ENCODE measurements at regions not wholly inside any gene's neighbourhood (a gene's known extent, or its start where the extent isn't known, plus 50 kb on each side); places are given as distances from the start of the nearest gene placed in this dataset.

- H4K20me1 ChIP-seq (ENCODE audit: insufficient read depth, low read length), result no peaks in the 10 kb centered on the region
- H3K9me3 ChIP-seq (ENCODE audit: control insufficient read depth, insufficient read depth, low read length), result no peaks in the 10 kb centered on the region
- H3K36me3 ChIP-seq (ENCODE audit: control insufficient read depth, insufficient read depth, low read length), result no peaks in the 10 kb centered on the region
- no peak overlapping the region for H3K23ac ChIP-seq (ENCODE audit: low read depth, low read length)
- no CpG with 5 or more reads among the region's 10 CpGs for WGBS, 2 experiments (ENCODE audit: extremely low coverage in 2 of 2, insufficient read length in 1 of 2)
- POLR2A ChIA-PET (ENCODE audit: unreplicated experiment), result no interaction called here
- H2BK120ac ChIP-seq (ENCODE audit: low read depth, low read length), result no peak overlapping the region
- ATAC-seq (ENCODE audit: low read depth) (no peak), DNase-seq (no peak)
- no peak overlapping the region for H2BK5ac ChIP-seq (ENCODE audit: low read depth, low read length, poor library complexity, severe bottlenecking)
- no peaks in the 10 kb centered on the region for H3K9me1 ChIP-seq (ENCODE audit: insufficient read depth, low read length)
- H3K27ac ChIP-seq (ENCODE audit: insufficient read depth, low read length), result no peak overlapping the region
- H2AFZ ChIP-seq (replicated peaks; ENCODE audit: low read length, poor library complexity), result no peak overlapping the region
- no peak overlapping the region for H2BK20ac ChIP-seq (ENCODE audit: low read depth, low read length)
- dilution Hi-C loops (cut with HindIII; ENCODE audit: low sequenced_read_pairs, unreplicated experiment), result no loop called here
- H3K27me3 ChIP-seq (ENCODE audit: control insufficient read depth, insufficient read depth, low read length), result peaks cover 3% of the 10 kb centered on the region; the same call in 1 of the 2 replicates
- BruUV-seq (replicated peaks), result no TSS peak
- H3K4me1 ChIP-seq (ENCODE audit: control insufficient read depth, insufficient read depth, low read length), result no peaks in the 10 kb centered on the region
- H2AK9ac ChIP-seq (replicated peaks; ENCODE audit: low read depth, low read length, poor library complexity), result no peak overlapping the region
- H4K91ac ChIP-seq (ENCODE audit: insufficient read depth, low read depth, low read length), result no peak overlapping the region
- no peak overlapping the region for H3K14ac ChIP-seq (replicated peaks; ENCODE audit: low read depth, low read length)
- no peak overlapping the region for H3K4me2 ChIP-seq (ENCODE audit: low read depth, low read length)
- no peak overlapping the region for H4K5ac ChIP-seq (ENCODE audit: low read depth, low read length)
- H3K18ac ChIP-seq (ENCODE audit: low read depth, low read length), result no peak overlapping the region
- H3K9ac ChIP-seq (ENCODE audit: low read depth, low read length), result no peak overlapping the region
- no peak overlapping the region for H3K56ac ChIP-seq (ENCODE audit: extremely low read depth, insufficient read depth, low read length)
- H3K79me1 ChIP-seq (ENCODE audit: low read depth in 1 of 2, low read length in 2 of 2), result no peaks in the 10 kb centered on the region
- in situ Hi-C loops (cut with MboI; ENCODE audit: low sequenced_read_pairs), result no loop called here
- H2BK15ac ChIP-seq (ENCODE audit: low read depth, low read length), result no peak overlapping the region
- no peak overlapping the region for H3K4me3 ChIP-seq (ENCODE audit: insufficient read depth, low read depth, low read length)
- no peak overlapping the region for H3K4ac ChIP-seq (ENCODE audit: low read depth, low read length)
- CTCF ChIA-PET, result no interaction called here
- intact Hi-C loops (cut with micrococcal nuclease), result no loop called here
- no peak overlapping the region for H2AK5ac ChIP-seq (ENCODE audit: low read depth, low read length)
- H4K8ac ChIP-seq (ENCODE audit: low read depth in 2 of 2, low read length in 2 of 2), result no peak overlapping the region
- TF ChIP-seq NFE2L2 (IDR thresholded peaks at IDR 0.05; ENCODE audit: low read depth, low read length) (no peak), CEBPB (IDR thresholded peaks at IDR 0.05; ENCODE audit: low read depth, low read length) (no peak), CHD1 (IDR thresholded peaks at IDR 0.05; ENCODE audit: low read depth, low read length) (no peak), MAFK (IDR thresholded peaks at IDR 0.05; ENCODE audit: low read depth, low read length) (no peak), RAD21 (IDR thresholded peaks at IDR 0.05; ENCODE audit: low read length) (no peak), FOS (IDR thresholded peaks at IDR 0.05; ENCODE audit: low read depth, low read length) (no peak), POLR2A (IDR thresholded peaks at IDR 0.05; ENCODE audit: low read depth, low read length) (no peak), BHLHE40 (IDR thresholded peaks at IDR 0.05; ENCODE audit: low read depth, low read length) (no peak), RCOR1 (IDR thresholded peaks at IDR 0.05; ENCODE audit: insufficient replicate concordance, low read length) (no peak), RFX5 (IDR thresholded peaks at IDR 0.05; ENCODE audit: low read depth, low read length) (no peak), MAZ (IDR thresholded peaks at IDR 0.05; ENCODE audit: borderline replicate concordance, low read depth, low read length) (no peak), ELK1 (IDR thresholded peaks at IDR 0.05; ENCODE audit: borderline replicate concordance, low read depth, low read length) (no peak), CTCF (conservative IDR thresholded peaks at IDR 0.05; ENCODE audit: low read depth, low read length) (no peak), MXI1 (IDR thresholded peaks at IDR 0.05; ENCODE audit: borderline replicate concordance, low read depth, low read length) (no peak), SMC3 (IDR thresholded peaks at IDR 0.05; ENCODE audit: low read depth, low read length) (no peak)
Measured at GRCh38 chr13:50365408-50366391, 350.5 kb downstream of the KCNRG start.
